ENCODE measurements at regions not wholly inside any gene's neighbourhood (a gene's known extent, or its start where the extent isn't known, plus 50 kb on each side); places are given as distances from the start of the nearest gene placed in this dataset.

DNA sequence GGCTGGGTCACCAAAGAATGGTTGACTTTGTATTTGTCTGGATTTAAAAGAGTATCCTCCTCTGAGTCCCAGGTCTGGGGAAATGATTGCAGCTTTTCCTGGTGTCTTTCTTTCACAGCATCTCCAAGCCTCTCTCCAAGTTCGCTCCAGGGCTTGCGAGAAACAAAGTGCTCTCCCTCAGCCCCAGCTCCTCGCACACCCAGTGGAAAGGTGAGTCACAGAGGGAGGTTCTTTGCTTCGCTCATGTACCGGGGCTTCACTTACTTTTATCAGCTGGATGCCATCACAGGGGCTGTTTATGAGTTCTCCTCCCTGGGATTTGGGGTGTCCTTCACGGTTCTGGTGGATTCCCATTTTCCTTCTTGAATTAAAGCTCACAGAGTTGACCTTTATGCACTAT, 252.2 kb upstream of the PLPP4 start:
- Histone ChIP-seq H3K9me3 (ENCODE audit: control insufficient read depth, low read depth, low read length) (no peaks in the 10 kb centered on the region), H3K4me2 (ENCODE audit: insufficient read depth, insufficient read length, low read length) (no peak overlapping the region), H3T11ph (ENCODE audit: low read length) (no peak overlapping the region), H4K8ac (replicated peaks; ENCODE audit: insufficient read length, low read depth, low read length) (no peak overlapping the region), H3K18ac (ENCODE audit: insufficient read length, low read depth, low read length) (no peak overlapping the region), H4K20me1 (ENCODE audit: control insufficient read depth, insufficient read depth, insufficient read length) (no peaks in the 10 kb centered on the region), H3K79me2 (ENCODE audit: insufficient read depth, low read length) (no peaks in the 10 kb centered on the region), H2AK5ac (ENCODE audit: insufficient read length, low read length) (no peak overlapping the region), H2BK120ac (ENCODE audit: low read depth, low read length, poor library complexity, severe bottlenecking) (no peak overlapping the region), H3K4me1 (ENCODE audit: insufficient read depth, low read length) (no peaks in the 10 kb centered on the region; the same call in 1 of the 2 replicates), H4K5ac (ENCODE audit: insufficient read length, low read depth, low read length) (no peak overlapping the region), H3K27me3 (ENCODE audit: insufficient read depth, low read length) (no peaks in the 10 kb centered on the region), H3K23me2 (ENCODE audit: insufficient read length, low read depth, low read length, poor library complexity, severe bottlenecking) (no peaks in the 10 kb centered on the region), H2BK20ac (ENCODE audit: low read depth, low read length, poor library complexity, severe bottlenecking) (no peak overlapping the region), H2AFZ (ENCODE audit: low read length) (no peak overlapping the region), H3K4ac (ENCODE audit: low read depth, low read length) (no peak overlapping the region), H2BK5ac (ENCODE audit: insufficient read length, low read length) (no peak overlapping the region), H3K14ac (ENCODE audit: insufficient read depth, low read length) (no peak overlapping the region), H3K23ac (ENCODE audit: insufficient read length, low read depth, low read length) (no peak overlapping the region), H2BK12ac (ENCODE audit: insufficient read length, low read depth, low read length) (no peak overlapping the region), H3K27ac (ENCODE audit: insufficient read length, low read depth, low read length) (no peak overlapping the region), H3K79me1 (ENCODE audit: insufficient read depth, low read depth, low read length, poor library complexity, severe bottlenecking) (no peaks in the 10 kb centered on the region), H4K91ac (ENCODE audit: insufficient read length, low read depth, low read length) (no peak overlapping the region), H3K9ac (ENCODE audit: extremely low read depth, insufficient read length, low read length) (no peak overlapping the region), H3K56ac (ENCODE audit: insufficient read length, low read depth, low read length) (no peak overlapping the region), H2BK15ac (ENCODE audit: low read depth, low read length) (no peak overlapping the region)
- Mint-ChIP-seq H3K4me3 (no peak overlapping the region), H3K9me3 (peaks cover 0 to 1% of the 10 kb centered on the region in 2 experiments; a peak in 1 of 5 replicates), H3K27me3 (ENCODE audit: low read depth) (no peaks in the 10 kb centered on the region; the same call in 1 of the 2 replicates), H3K27ac (no peak overlapping the region), H3K36me3 (ENCODE audit: insufficient read depth in 1 of 3, low read depth in 3 of 3) (no peaks in the 10 kb centered on the region), H3K4me1 (0 out of 4 replicates have a peak, but pooled peaks cover 0 to 3% of the 10 kb centered on the region in 2 experiments)
- DNase-seq, result no peak
- TF ChIP-seq, protein P1, sequence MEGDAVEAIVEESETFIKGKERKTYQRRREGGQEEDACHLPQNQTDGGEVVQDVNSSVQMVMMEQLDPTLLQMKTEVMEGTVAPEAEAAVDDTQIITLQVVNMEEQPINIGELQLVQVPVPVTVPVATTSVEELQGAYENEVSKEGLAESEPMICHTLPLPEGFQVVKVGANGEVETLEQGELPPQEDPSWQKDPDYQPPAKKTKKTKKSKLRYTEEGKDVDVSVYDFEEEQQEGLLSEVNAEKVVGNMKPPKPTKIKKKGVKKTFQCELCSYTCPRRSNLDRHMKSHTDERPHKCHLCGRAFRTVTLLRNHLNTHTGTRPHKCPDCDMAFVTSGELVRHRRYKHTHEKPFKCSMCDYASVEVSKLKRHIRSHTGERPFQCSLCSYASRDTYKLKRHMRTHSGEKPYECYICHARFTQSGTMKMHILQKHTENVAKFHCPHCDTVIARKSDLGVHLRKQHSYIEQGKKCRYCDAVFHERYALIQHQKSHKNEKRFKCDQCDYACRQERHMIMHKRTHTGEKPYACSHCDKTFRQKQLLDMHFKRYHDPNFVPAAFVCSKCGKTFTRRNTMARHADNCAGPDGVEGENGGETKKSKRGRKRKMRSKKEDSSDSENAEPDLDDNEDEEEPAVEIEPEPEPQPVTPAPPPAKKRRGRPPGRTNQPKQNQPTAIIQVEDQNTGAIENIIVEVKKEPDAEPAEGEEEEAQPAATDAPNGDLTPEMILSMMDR (conservative IDR thresholded peaks at IDR 0.05), result no peak
- WGBS (ENCODE audit: extremely low coverage, insufficient read length, low lambda C conversion rate), result no CpG with 5 or more reads among the region's 6 CpGs

Data from H9 (cell line).